H1 (cell line): ENCODE measurements at regions not wholly inside any gene's neighbourhood (a gene's known extent, or its start where the extent isn't known, plus 50 kb on each side); places are given as distances from the start of the nearest gene placed in this dataset.

Source experiments
- CBX5 ChIP-seq: fragments of 300-800, 300-1000 bp; sonication (generic); IDR thresholded peaks from 2 replicates; pipeline ENCODE4 v1.7.1; 2016; ENCODE audit warnings: antibody characterized with exemption, low read length, low read depth
- CREB1 ChIP-seq: IDR thresholded peaks from 2 replicates; pipeline ENCODE4 v1.6.1; 2012; ENCODE audit warnings: inconsistent platforms
- TAF1 ChIP-seq: IDR thresholded peaks from 2 replicates; pipeline ENCODE4 v1.6.1; 2011; ENCODE audit warnings: mild to moderate bottlenecking, low read depth, low read length
- ZNF274 ChIP-seq: IDR thresholded peaks from 2 replicates; pipeline ENCODE4 v1.7.0; 2012; ENCODE audit warnings: low read length, borderline replicate concordance; ENCODE audit errors: extremely low read depth
- TF ChIP-seq, protein P1 (sequence below): fragments of 300-600 bp; sonication (generic); IDR thresholded peaks from 2 replicates; pipeline ENCODE4 v1.7.1; 2012; ENCODE audit warnings: low read length, moderate library complexity, mild to moderate bottlenecking, inconsistent platforms; ENCODE audit not compliant: insufficient replicate concordance

DNA sequence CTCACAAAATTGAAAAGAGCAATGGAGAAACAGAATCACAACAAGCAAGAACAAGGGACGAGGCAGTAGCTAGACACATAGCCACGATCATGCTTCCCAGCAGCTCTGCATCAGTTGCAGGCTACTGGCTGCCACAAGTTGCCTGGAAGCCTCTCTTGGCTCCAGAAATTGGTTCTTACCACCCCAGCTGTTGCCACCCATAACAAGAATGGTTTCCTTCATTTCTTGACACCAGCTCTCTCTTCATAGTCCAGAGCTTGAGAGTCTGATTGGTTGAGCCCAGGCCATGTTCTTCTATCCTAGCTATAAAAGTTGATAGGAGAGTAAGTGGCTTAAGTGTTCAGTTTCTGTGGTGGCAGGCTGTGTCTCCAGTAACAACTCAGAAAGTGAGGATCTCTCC is 210.7 kb upstream of the ANKRD55 start (continued):
- TF ChIP-seq, protein P1, sequence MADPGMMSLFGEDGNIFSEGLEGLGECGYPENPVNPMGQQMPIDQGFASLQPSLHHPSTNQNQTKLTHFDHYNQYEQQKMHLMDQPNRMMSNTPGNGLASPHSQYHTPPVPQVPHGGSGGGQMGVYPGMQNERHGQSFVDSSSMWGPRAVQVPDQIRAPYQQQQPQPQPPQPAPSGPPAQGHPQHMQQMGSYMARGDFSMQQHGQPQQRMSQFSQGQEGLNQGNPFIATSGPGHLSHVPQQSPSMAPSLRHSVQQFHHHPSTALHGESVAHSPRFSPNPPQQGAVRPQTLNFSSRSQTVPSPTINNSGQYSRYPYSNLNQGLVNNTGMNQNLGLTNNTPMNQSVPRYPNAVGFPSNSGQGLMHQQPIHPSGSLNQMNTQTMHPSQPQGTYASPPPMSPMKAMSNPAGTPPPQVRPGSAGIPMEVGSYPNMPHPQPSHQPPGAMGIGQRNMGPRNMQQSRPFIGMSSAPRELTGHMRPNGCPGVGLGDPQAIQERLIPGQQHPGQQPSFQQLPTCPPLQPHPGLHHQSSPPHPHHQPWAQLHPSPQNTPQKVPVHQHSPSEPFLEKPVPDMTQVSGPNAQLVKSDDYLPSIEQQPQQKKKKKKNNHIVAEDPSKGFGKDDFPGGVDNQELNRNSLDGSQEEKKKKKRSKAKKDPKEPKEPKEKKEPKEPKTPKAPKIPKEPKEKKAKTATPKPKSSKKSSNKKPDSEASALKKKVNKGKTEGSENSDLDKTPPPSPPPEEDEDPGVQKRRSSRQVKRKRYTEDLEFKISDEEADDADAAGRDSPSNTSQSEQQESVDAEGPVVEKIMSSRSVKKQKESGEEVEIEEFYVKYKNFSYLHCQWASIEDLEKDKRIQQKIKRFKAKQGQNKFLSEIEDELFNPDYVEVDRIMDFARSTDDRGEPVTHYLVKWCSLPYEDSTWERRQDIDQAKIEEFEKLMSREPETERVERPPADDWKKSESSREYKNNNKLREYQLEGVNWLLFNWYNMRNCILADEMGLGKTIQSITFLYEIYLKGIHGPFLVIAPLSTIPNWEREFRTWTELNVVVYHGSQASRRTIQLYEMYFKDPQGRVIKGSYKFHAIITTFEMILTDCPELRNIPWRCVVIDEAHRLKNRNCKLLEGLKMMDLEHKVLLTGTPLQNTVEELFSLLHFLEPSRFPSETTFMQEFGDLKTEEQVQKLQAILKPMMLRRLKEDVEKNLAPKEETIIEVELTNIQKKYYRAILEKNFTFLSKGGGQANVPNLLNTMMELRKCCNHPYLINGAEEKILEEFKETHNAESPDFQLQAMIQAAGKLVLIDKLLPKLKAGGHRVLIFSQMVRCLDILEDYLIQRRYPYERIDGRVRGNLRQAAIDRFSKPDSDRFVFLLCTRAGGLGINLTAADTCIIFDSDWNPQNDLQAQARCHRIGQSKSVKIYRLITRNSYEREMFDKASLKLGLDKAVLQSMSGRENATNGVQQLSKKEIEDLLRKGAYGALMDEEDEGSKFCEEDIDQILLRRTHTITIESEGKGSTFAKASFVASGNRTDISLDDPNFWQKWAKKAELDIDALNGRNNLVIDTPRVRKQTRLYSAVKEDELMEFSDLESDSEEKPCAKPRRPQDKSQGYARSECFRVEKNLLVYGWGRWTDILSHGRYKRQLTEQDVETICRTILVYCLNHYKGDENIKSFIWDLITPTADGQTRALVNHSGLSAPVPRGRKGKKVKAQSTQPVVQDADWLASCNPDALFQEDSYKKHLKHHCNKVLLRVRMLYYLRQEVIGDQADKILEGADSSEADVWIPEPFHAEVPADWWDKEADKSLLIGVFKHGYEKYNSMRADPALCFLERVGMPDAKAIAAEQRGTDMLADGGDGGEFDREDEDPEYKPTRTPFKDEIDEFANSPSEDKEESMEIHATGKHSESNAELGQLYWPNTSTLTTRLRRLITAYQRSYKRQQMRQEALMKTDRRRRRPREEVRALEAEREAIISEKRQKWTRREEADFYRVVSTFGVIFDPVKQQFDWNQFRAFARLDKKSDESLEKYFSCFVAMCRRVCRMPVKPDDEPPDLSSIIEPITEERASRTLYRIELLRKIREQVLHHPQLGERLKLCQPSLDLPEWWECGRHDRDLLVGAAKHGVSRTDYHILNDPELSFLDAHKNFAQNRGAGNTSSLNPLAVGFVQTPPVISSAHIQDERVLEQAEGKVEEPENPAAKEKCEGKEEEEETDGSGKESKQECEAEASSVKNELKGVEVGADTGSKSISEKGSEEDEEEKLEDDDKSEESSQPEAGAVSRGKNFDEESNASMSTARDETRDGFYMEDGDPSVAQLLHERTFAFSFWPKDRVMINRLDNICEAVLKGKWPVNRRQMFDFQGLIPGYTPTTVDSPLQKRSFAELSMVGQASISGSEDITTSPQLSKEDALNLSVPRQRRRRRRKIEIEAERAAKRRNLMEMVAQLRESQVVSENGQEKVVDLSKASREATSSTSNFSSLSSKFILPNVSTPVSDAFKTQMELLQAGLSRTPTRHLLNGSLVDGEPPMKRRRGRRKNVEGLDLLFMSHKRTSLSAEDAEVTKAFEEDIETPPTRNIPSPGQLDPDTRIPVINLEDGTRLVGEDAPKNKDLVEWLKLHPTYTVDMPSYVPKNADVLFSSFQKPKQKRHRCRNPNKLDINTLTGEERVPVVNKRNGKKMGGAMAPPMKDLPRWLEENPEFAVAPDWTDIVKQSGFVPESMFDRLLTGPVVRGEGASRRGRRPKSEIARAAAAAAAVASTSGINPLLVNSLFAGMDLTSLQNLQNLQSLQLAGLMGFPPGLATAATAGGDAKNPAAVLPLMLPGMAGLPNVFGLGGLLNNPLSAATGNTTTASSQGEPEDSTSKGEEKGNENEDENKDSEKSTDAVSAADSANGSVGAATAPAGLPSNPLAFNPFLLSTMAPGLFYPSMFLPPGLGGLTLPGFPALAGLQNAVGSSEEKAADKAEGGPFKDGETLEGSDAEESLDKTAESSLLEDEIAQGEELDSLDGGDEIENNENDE = no peak
- TF ChIP-seq CREB1 (no peak), CBX5 (no peak), ZNF274 (no peak), TAF1 (no peak)
